Keratinocyte (primary cell): ENCODE measurements at regions not wholly inside any gene's neighbourhood (a gene's known extent, or its start where the extent isn't known, plus 50 kb on each side); places are given as distances from the start of the nearest gene placed in this dataset.

Source experiments
- DNase-seq: peaks from one replicate; pipeline ENCODE4 v3.0.0-alpha.2; 2011; ENCODE audit warnings: low read depth, missing footprints, low spot score
- FAIRE-seq: peaks from 2 replicates; lab custom pipeline; 2011; peaks lifted over from hg19 to GRCh38; lab: Jason Lieb, UNC
- H2AFZ ChIP-seq: 2 replicates; pipeline ENCODE4 v1.6.0; 2012; ENCODE audit warnings: low read length, control low read depth, inconsistent platforms; ENCODE audit not compliant: control insufficient read depth
- H3K27ac ChIP-seq: 2 replicates; pipeline ENCODE4 v1.5.1; 2011; ENCODE audit warnings: low read length; ENCODE audit not compliant: control insufficient read depth, insufficient read depth
- H3K27me3 ChIP-seq: 3 replicates; pipeline ENCODE4 v1.6.0; 2011; ENCODE audit warnings: low read length; ENCODE audit not compliant: control insufficient read depth, insufficient read depth; ENCODE audit errors: extremely low read depth
- H3K36me3 ChIP-seq, 2 experiments: 2 replicates in 1 of 2; 3 replicates in 1 of 2; pipeline ENCODE4 v1.5.1; 2011; ENCODE audit warnings: low read length in 2 of 2, mild to moderate bottlenecking in 1 of 2; ENCODE audit not compliant: control insufficient read depth in 2 of 2, insufficient read depth in 2 of 2; ENCODE audit errors: extremely low read depth in 1 of 2
- H3K4me1 ChIP-seq: 3 replicates; pipeline ENCODE4 v1.5.1; 2011; ENCODE audit warnings: low read length; ENCODE audit not compliant: control insufficient read depth, insufficient read depth; ENCODE audit errors: extremely low read depth
- H3K4me2 ChIP-seq: 3 replicates; pipeline ENCODE4 v1.6.0; 2011; ENCODE audit warnings: low read depth, low read length; ENCODE audit not compliant: control insufficient read depth, insufficient read depth; ENCODE audit errors: extremely low read depth
- H3K4me3 ChIP-seq, 3 experiments: fragments of 200-600 bp in 1 of 3; sonication (generic) in 1 of 3; 2 replicates in 2 of 3; 3 replicates in 1 of 3; pipeline ENCODE4 v1.5.1; 2011 to 2016; ENCODE audit warnings: low read length in 3 of 3, mild to moderate bottlenecking in 3 of 3, control low read depth in 2 of 3, inconsistent platforms in 1 of 3, low read depth in 1 of 3, mixed read lengths in 1 of 3, mixed run types in 1 of 3, moderate library complexity in 1 of 3; ENCODE audit not compliant: control insufficient read depth in 2 of 3, insufficient read depth in 2 of 3; ENCODE audit errors: extremely low read depth in 1 of 3
- H3K79me2 ChIP-seq: 2 replicates; pipeline ENCODE4 v1.6.0; 2012; ENCODE audit warnings: low read length; ENCODE audit not compliant: control insufficient read depth, insufficient read depth
- H3K9ac ChIP-seq: 3 replicates; pipeline ENCODE4 v1.6.0; 2011; ENCODE audit warnings: low read length; ENCODE audit not compliant: control insufficient read depth, insufficient read depth; ENCODE audit errors: extremely low read depth
- H3K9me1 ChIP-seq: 3 replicates; pipeline ENCODE4 v1.6.0; 2011; ENCODE audit warnings: low read length; ENCODE audit not compliant: control insufficient read depth, insufficient read depth; ENCODE audit errors: extremely low read depth
- H3K9me3 ChIP-seq: 2 replicates; pipeline ENCODE4 v1.5.1; 2012; ENCODE audit warnings: low read depth, low read length; ENCODE audit not compliant: control insufficient read depth
- H4K20me1 ChIP-seq: 3 replicates; pipeline ENCODE4 v1.6.0; 2011; ENCODE audit warnings: low read length; ENCODE audit not compliant: control insufficient read depth, insufficient read depth; ENCODE audit errors: extremely low read depth
- EZH2 ChIP-seq: IDR thresholded peaks from one replicate; pipeline ENCODE4 v1.6.1; 2012; ENCODE audit warnings: inconsistent platforms, mild to moderate bottlenecking, low read length, moderate library complexity
- dilution Hi-C: fragments of 300-500 bp; cut with MboI; formaldehyde crosslinking; loops from one replicate; pipeline ENCODE4 v1.7.0; 2020; ENCODE audit warnings: low sequenced_read_pairs; ENCODE audit not compliant: extremely low pct_ligation_motif_present
- TF ChIP-seq, protein P1 (sequence below), 3 experiments: IDR thresholded peaks in 1 of 3; conservative IDR thresholded peaks in 1 of 3; optimal IDR thresholded peaks in 1 of 3; 2 replicates in 2 of 3; 3 replicates in 1 of 3; pipeline versions ENCODE3 to v1.5.1; 2011; ENCODE audit warnings: low read length in 3 of 3, mild to moderate bottlenecking in 3 of 3, moderate library complexity in 2 of 3, control low read depth in 1 of 3, inconsistent platforms in 1 of 3; ENCODE audit not compliant: insufficient read depth in 2 of 3; ENCODE audit errors: extremely low read depth in 1 of 3

GRCh38 chr12:33786532-33786931 is 235.8 kb upstream of the ALG10 start:
- dilution Hi-C loops = no loop called here
- Histone ChIP-seq H3K4me3 (no peak overlapping the region), H3K9me3 (no peaks in the 10 kb centered on the region), H4K20me1 (no peaks in the 10 kb centered on the region), H3K4me2 (no peak overlapping the region), H3K79me2 (no peaks in the 10 kb centered on the region), H3K9ac (no peak overlapping the region), H3K4me1 (no peaks in the 10 kb centered on the region), H3K9me1 (no peaks in the 10 kb centered on the region), H2AFZ (no peak overlapping the region), H3K27me3 (no peaks in the 10 kb centered on the region), H3K36me3 (no peaks in the 10 kb centered on the region), H3K27ac (no peak overlapping the region)
- no peak for FAIRE-seq
- TF ChIP-seq, protein P1, sequence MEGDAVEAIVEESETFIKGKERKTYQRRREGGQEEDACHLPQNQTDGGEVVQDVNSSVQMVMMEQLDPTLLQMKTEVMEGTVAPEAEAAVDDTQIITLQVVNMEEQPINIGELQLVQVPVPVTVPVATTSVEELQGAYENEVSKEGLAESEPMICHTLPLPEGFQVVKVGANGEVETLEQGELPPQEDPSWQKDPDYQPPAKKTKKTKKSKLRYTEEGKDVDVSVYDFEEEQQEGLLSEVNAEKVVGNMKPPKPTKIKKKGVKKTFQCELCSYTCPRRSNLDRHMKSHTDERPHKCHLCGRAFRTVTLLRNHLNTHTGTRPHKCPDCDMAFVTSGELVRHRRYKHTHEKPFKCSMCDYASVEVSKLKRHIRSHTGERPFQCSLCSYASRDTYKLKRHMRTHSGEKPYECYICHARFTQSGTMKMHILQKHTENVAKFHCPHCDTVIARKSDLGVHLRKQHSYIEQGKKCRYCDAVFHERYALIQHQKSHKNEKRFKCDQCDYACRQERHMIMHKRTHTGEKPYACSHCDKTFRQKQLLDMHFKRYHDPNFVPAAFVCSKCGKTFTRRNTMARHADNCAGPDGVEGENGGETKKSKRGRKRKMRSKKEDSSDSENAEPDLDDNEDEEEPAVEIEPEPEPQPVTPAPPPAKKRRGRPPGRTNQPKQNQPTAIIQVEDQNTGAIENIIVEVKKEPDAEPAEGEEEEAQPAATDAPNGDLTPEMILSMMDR (optimal IDR thresholded peaks at IDR 0.05 in 1 of 3, IDR thresholded peaks at IDR 0.05 in 1 of 3, conservative IDR thresholded peaks at IDR 0.05 in 1 of 3; ENCODE audit: extremely low read depth in 1 of 3, insufficient read depth in 2 of 3, low read length in 3 of 3) = no peak
- no peak for TF ChIP-seq EZH2
- DNase-seq = no peak

- no peaks in the 10 kb centered on the region for H3K9me1 ChIP-seq
- H3K9me3 ChIP-seq = no peaks in the 10 kb centered on the region
- no peaks in the 10 kb centered on the region for H3K79me2 ChIP-seq
- dilution Hi-C loops = no loop called here
- H3K27ac ChIP-seq = no peak overlapping the region
- FAIRE-seq (no peak), DNase-seq (no peak)
- H3K9ac ChIP-seq = no peak overlapping the region
- H3K4me3 ChIP-seq = no peak overlapping the region
- H3K4me2 ChIP-seq = no peak overlapping the region
- no peaks in the 10 kb centered on the region for H3K36me3 ChIP-seq
- no peak overlapping the region for H2AFZ ChIP-seq
- H4K20me1 ChIP-seq = no peaks in the 10 kb centered on the region
- no peaks in the 10 kb centered on the region for H3K27me3 ChIP-seq
- TF ChIP-seq, protein P1 (optimal IDR thresholded peaks at IDR 0.05 in 1 of 3, IDR thresholded peaks at IDR 0.05 in 1 of 3, conservative IDR thresholded peaks at IDR 0.05 in 1 of 3; ENCODE audit: extremely low read depth in 1 of 3, insufficient read depth in 2 of 3, low read length in 3 of 3) = no peak
- TF ChIP-seq EZH2 = no peak
- no peaks in the 10 kb centered on the region for H3K4me1 ChIP-seq
Observed at GRCh38 chr12:33794954-33795353, 227.3 kb upstream of the ALG10 start.
